SIG-M5 treated with dmso at 0.1 percent for 504 hours (cell line): ENCODE measurements at regions not wholly inside any gene's neighbourhood (a gene's known extent, or its start where the extent isn't known, plus 50 kb on each side); places are given as distances from the start of the nearest gene placed in this dataset.

Source experiments
- DNase-seq: peaks from one replicate; lab custom pipeline; 2025; ENCODE audit not compliant: unreplicated experiment; lab: John Stamatoyannopoulos, UW

- DNase-seq = peak; percentile 84
Observed at GRCh38 chr5:35478856-35479682, 138.6 kb upstream of the SPEF2 start.

DNA sequence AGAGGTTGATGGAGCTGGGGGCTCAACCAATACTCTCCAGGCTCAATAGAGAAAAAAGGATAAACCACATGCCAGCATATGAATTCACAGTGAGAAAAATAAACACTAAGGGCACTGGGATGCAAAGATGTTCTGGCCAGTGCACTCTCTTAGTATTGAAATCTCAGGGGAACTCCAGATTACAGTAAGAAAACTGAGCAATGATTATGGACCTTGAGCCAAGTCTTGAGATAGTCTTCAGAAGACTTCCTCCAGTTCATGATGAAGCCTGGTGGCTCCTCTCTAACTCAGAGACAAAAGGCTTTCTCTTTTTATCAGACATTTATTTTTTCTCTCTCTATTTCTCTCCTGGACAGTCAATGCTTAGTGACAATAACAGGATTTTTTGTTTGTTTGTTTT, 139.8 kb upstream of the SPEF2 start:
- no peak for DNase-seq

GRCh38 chr5:35477321-35477720, 140.3 kb upstream of the SPEF2 start:
- DNase-seq = no peak

DNA sequence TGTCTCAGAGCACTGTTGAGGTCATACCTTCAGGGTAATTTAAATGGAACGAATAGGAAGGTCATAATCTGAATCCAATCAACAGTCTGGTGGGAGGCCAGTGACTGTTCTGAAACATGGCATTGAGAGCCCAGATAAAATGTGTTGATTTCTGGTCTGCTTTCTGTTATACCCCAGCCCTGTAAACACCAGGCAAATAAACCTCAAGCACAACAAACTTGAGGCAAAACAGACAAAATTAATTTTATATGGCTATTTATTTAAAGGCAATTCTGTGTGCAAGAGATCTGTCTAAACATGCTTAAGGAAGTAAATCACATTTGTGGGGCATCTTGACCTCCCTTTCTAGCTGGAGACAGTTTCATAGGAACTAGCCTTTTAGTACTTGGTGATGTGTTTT, 140.9 kb upstream of the SPEF2 start:
- DNase-seq = no peak

DNA sequence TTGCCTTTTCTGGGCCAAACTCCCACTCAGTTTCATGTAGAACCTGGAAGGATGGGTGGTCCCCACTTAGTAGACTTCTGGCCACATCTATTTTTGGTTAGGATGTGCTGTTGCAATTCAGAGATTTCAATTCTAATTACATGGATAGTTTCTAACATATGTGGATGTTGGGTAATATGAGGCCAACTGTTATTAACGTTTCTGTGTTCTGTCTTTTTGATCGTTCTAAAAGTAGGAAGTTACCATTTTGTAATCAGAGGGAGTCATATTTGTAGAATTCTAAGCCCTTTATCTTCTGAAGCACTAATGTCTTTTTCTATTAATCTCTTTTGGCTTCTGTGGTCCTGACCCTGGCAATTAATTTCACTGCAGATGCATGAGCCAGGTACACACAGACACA, 141.6 kb upstream of the SPEF2 start:
- DNase-seq = peak; percentile 98

DNA sequence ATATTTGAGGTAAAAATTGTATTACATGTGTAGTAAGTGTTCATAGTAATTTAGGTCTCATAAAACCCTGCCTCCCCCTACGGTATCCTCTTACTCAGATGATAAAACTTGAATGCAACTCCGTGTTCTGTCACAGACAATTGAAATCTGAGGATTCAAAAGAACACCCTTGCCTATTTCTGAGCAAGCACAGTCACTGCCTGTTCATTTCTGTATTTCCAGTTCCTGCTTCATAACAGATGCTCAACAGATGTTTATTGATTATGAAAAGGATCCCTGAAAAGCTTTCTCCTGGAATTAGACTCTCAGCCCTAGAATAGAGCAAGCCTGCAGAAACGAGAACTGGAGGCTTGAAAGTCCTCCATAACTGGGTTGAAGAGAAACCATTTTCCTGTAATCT, 144.1 kb upstream of the SPEF2 start:
- DNase-seq = no peak

DNA sequence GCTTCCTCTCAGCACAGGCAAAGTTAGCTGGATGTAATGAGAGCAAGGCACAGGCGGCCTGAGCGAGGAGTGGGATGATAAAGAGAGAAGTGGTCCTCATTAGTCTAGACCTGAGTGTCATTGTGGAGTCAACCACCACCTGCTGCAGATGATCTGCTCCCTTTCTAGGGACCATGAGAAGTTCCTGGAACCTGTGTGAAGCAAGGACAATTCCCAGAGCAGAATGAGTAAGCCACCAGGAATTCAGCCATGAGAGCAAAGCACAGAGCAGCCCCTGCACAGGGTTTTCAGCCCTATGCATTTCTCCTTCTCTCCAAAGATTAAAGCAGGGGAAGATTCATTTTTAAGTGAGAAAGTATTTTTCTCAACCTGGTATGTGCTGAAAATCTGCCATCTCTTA, 146.8 kb upstream of the SPEF2 start:
- no peak for DNase-seq

- DNase-seq = no peak
Observed at GRCh38 chr5:35468811-35469210, 148.9 kb upstream of the SPEF2 start.

DNA sequence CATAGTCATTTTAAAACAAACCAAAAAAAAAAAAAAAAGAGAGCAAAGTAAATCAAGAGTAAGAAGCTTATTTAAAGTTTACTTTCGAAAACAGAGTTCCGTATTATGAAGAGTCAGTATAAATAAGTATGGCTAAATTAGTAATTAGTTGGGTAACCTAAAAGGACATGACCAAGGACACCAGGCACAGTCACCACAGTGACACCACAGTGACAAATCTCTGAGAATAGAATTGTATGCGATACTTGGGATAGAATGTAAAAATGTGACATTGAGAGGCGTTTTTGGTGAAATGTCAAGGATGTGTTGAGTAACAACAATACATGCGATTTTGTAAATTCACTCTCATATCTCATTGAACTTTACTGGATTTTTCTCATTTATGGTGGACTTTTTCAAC, 150.9 kb upstream of the SPEF2 start:
- no peak for DNase-seq

- no peak for DNase-seq
Observed at GRCh38 chr5:35464757-35465156, 152.9 kb upstream of the SPEF2 start.

DNA sequence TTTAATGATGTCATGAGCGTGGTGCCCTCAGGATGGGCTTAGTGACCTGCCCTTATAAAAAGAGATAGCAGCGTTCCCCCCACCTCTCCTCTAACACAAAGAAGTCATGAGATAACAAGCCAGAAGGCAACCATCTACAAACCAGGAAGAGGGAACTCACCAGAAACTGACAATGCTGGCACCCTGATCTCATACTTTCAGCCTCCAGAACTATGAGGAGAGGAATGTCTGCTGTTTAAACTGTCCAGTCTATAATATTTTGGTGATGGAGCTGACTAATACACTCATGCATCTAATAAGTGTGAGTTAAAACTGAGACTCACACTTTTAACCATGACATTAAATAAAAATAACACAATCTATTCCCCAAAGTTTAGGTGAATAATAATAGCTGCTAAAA, 156.1 kb upstream of the SPEF2 start:
- DNase-seq = no peak

- no peak for DNase-seq
Observed at GRCh38 chr5:35458824-35459207, 158.8 kb upstream of the SPEF2 start.

DNA sequence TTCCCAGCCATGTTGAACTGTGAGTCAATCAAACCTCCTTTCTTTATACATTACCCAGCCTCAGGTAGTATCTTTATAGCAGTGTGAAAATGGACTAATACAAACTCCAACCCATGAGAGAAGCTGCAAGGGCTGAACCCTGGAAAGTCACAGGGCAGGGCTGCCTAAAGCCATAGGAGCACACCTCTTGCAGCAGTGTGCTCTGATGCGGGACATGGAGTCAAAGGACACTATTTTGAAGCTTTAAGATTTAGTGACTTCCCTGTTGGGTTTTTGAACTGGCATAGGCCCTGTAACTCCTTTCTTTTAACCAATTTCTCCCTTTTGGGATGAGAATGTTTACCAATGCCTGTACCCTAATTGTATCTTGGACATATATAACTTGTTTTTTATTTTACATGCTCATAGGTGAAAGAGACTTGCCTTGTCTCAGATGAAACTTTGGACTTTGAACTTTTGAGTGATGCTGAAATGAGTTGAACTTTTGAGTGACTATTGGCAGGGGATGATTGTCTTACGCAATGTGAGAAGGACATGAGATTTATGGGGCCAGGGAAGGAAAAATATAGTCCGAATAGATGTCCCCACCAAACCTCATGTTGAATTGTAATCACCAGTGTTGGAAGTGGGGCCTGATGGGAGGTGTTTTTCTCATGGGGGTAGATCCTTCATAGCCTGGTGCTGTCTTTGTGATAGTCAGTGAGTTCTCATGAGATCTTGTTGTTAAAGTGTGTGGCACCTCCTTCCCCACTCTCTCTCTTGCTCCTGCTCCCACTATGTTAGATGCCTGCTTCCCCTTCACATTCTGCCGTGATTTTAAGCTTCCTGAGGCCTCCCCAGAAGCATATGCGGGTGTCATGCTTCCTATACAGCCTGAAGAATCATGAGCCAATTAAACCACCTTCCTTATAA, 159.5 kb upstream of the SPEF2 start:
- no peak for DNase-seq

DNA sequence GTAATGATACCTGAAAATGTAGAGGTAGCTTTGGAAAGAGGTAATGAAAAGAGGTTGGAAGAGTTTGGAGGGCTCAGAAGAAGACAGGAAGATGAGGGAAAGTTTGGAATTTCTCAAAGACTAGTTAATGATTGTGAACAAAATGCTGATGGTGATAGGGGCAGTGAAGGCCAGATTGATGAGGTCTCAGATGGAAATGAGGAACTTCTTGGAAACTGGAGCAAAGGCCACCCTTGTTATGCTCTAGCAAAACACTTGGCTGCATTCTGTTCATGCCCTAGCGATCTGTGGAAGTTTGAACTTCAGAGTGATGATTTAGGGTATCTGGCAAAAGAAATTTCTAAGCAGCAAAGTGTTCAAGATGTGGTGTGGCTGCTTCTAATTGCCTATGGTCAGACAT, 161.2 kb upstream of the SPEF2 start:
- DNase-seq = no peak

DNA sequence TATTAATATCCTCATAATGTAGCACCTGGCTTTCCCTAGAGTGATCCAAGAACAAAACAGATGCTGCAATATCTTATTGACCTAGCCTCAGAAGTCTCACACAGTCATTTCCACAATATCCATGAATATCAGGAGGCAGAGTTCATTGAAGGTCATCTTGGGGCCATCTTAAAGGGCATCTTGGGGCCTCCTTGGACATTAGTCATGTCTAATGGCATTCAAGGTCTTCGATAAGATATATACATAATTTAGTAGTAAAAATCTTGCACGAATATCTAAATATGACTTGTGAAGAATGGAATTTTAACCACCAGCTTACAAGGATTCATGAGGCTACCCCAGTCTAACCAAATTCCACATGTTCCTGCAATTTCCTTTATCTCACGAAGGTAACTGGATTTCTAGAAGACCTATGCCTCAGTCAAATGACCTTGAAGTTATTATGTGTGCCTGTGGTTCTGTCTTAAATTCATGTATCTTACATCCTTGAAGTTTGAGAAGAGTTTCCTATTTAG, 163.6 kb upstream of the SPEF2 start:
- no peak for DNase-seq

GRCh38 chr5:35443803-35444595, 173.7 kb upstream of the SPEF2 start:
- no peak for DNase-seq

DNA sequence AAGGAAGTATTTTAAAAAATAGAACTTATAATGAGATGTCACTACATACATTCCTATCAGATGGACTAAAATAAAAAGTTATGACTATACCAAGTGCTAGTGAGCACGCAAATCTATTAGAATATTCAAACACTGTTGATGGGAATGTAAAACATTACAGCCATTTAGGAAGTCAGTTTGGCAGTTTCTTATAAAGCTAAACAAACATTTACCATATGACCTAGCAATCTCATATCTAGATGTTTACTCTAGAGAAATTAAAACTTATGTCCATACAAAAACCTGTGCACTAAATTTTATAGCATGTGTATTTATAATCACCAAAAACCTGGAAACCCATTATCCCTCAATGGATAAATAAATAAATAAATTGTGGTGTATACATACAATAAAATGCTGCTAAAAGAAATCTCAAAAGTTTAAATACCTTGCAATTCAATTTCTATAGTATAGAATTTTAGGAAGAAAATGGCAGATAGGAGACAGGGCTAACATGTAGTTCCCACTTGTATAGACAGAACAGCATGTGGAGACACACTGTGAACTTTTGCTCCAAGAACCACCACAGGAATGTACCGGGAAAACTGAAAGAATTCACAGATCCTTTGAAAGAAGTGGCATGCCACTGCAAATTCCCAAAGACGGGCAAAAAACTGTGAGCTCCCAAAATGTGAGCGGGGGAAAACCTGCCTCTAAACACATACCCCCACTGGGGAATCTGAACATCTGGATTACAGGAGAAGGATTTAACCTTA, 174.6 kb upstream of the SPEF2 start:
- DNase-seq = no peak

DNA sequence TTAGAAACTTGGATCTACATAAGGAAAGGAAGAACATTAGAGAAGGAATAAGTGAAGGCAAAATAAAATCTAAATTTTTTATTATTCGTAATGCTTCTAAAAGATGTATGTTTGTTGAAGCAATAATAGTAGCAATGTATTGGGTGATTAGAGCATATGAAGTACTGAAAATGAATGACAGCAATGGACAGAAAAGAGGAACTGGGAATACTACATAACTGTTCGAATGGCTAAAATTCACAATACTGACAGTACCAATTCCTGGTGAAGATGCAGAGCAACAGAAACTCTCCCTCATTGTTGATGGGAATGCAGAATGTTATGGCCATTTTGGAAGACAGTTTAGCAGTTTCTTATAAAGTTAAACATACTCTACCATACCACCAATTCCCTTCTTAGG, 177.3 kb upstream of the SPEF2 start:
- peak; percentile 44 for DNase-seq

GRCh38 chr5:35438786-35439185, 178.9 kb upstream of the SPEF2 start:
- no peak for DNase-seq

- DNase-seq = peak; percentile 65
Observed at GRCh38 chr5:35438288-35438687, 179.4 kb upstream of the SPEF2 start.
